Gastroesophageal sphincter (tissue), 4 donors: ENCODE measurements at regions not wholly inside any gene's neighbourhood (a gene's known extent, or its start where the extent isn't known, plus 50 kb on each side); places are given as distances from the start of the nearest gene placed in this dataset.
A peak's percentile ranks its signal among the peaks of the same experiment; 100 is the strongest.

ENCODE experiments used
- ATAC-seq: fragments of 150-250 bp; one replicate; pipeline ENCODE4 v1.9.1; 2016; ENCODE audit warnings: mild to moderate bottlenecking, moderate library complexity
- H3K27ac ChIP-seq, 4 donors: fragments of 200-600 bp; sonication (generic) in 3 of 4; 1 replicate in 3 of 4; 2 replicates in 1 of 4; pipeline ENCODE4 v1.5.1; 2016 to 2019
- H3K27me3 ChIP-seq: fragments of 200-600 bp; sonication (generic); one replicate; pipeline ENCODE4 v1.5.1; 2019
- H3K36me3 ChIP-seq, 2 donors: fragments of 200-600 bp; sonication (generic); one replicate each; pipeline ENCODE4 v1.5.1; 2019; ENCODE audit warnings: control low read depth in 1 of 2
- H3K4me1 ChIP-seq, 3 donors: fragments of 200-600 bp; sonication (generic); 1 replicate in 2 of 3; 2 replicates in 1 of 3; pipeline ENCODE4 v1.5.1; 2016 to 2019; ENCODE audit warnings: control low read depth in 2 of 3
- H3K4me3 ChIP-seq, 2 donors: fragments of 200-600 bp; sonication (generic); one replicate each; pipeline ENCODE4 v1.5.1; 2019; ENCODE audit warnings: mild to moderate bottlenecking in 1 of 2, moderate library complexity in 1 of 2
- H3K9me3 ChIP-seq, 3 donors: fragments of 200-600 bp; sonication (generic); one replicate each; pipeline ENCODE4 v1.5.1; 2017 to 2019; ENCODE audit warnings: control low read depth in 2 of 3
- EP300 ChIP-seq: sonication (generic); formaldehyde crosslinking; IDR thresholded peaks from one replicate; pipeline ENCODE4 v1.6.1; 2017; ENCODE audit warnings: antibody characterized with exemption, mild to moderate bottlenecking
- POLR2A ChIP-seq, 2 donors: fragments of 450-650 bp; IDR thresholded peaks; one replicate each; pipeline ENCODE4 v1.6.1; 2017; ENCODE audit warnings: antibody characterized with exemption in 2 of 2, mild to moderate bottlenecking in 2 of 2, moderate library complexity in 1 of 2
- POLR2AphosphoS5 ChIP-seq: sonication (generic); formaldehyde crosslinking; IDR thresholded peaks from one replicate; pipeline ENCODE4 v1.6.1; 2017; ENCODE audit warnings: antibody characterized with exemption
- WGBS, 2 donors: methylation state at CpG; one replicate each; pipeline ENCODE4 v1.1.5; 2018; ENCODE audit warnings: low coverage in 1 of 2; 5-methylcytosine and 5-hydroxymethylcytosine counted together
- TF ChIP-seq, protein P1 (sequence below), 4 experiments: fragments of 200-600 bp in 2 of 4; fragments of 450-650 bp in 2 of 4; sonication (generic) in 1 of 4; IDR thresholded peaks; one replicate each; pipeline ENCODE4 v1.5.1; 2017 to 2019; ENCODE audit warnings: antibody characterized with exemption in 4 of 4, mild to moderate bottlenecking in 2 of 4, moderate library complexity in 2 of 4

DNA sequence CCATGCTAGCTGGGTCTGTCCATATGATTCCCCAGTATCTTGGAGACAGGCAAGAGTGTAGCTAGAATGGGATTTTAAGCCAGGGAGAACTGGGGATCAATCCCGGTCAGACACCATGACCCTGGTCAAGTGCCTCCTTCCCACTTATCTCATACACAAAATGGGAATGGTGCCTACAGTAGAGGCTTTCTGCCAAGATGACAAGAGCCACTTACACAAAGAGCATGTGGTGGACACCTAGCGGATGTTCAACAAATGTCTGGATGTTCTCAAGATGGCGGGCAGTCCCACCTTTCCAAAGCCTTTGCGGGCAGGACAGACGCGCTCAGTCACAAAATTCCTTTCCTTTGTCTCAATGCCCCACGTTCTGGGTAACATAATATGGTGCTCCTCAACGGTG is 57.3 kb downstream of the MAF start:
- H3K27me3 ChIP-seq = no peaks in the 10 kb centered on the region
- 88 to 100% methylated on average over 1 to 8 of the region's 8 CpGs for WGBS, 2 donors
- no peaks in the 10 kb centered on the region for H3K4me1 ChIP-seq
- H3K36me3 ChIP-seq = no peaks in the 10 kb centered on the region
- TF ChIP-seq POLR2A (IDR thresholded peaks at IDR 0.05) = no peak
- no peak for TF ChIP-seq EP300
- no peak for TF ChIP-seq POLR2AphosphoS5
- TF ChIP-seq, protein P1, sequence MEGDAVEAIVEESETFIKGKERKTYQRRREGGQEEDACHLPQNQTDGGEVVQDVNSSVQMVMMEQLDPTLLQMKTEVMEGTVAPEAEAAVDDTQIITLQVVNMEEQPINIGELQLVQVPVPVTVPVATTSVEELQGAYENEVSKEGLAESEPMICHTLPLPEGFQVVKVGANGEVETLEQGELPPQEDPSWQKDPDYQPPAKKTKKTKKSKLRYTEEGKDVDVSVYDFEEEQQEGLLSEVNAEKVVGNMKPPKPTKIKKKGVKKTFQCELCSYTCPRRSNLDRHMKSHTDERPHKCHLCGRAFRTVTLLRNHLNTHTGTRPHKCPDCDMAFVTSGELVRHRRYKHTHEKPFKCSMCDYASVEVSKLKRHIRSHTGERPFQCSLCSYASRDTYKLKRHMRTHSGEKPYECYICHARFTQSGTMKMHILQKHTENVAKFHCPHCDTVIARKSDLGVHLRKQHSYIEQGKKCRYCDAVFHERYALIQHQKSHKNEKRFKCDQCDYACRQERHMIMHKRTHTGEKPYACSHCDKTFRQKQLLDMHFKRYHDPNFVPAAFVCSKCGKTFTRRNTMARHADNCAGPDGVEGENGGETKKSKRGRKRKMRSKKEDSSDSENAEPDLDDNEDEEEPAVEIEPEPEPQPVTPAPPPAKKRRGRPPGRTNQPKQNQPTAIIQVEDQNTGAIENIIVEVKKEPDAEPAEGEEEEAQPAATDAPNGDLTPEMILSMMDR (IDR thresholded peaks at IDR 0.05) = no peak
- H3K27ac ChIP-seq = no peak overlapping the region
- no peaks in the 10 kb centered on the region for H3K9me3 ChIP-seq
- no peak for ATAC-seq
- H3K4me3 ChIP-seq = no peak overlapping the region

GRCh38 chr16:79542237-79542774 is 58.2 kb downstream of the MAF start:
- 60% methylated on average over 3 of the region's 11 CpGs; no CpG with 5 or more reads in 1 of the 2 donors for WGBS, 2 donors
- Histone ChIP-seq H3K9me3 (no peaks in the 10 kb centered on the region), H3K4me3 (no peak overlapping the region), H3K4me1 (no peaks in the 10 kb centered on the region), H3K27ac (no peak overlapping the region), H3K36me3 (no peaks in the 10 kb centered on the region), H3K27me3 (no peaks in the 10 kb centered on the region)
- TF ChIP-seq POLR2AphosphoS5 (no peak), POLR2A (IDR thresholded peaks at IDR 0.05) (no peak), EP300 (no peak)
- TF ChIP-seq, protein P1 (IDR thresholded peaks at IDR 0.05) = no peak
- ATAC-seq = peak; percentile 83

- Histone ChIP-seq H3K27me3 (no peaks in the 10 kb centered on the region), H3K36me3 (no peaks in the 10 kb centered on the region), H3K27ac (no peak overlapping the region), H3K9me3 (no peaks in the 10 kb centered on the region), H3K4me1 (no peaks in the 10 kb centered on the region), H3K4me3 (no peak overlapping the region)
- WGBS, 2 donors = 91 to 92% methylated on average over 14 to 15 of the region's 15 CpGs
- no peak for TF ChIP-seq POLR2AphosphoS5
- TF ChIP-seq, protein P1 (IDR thresholded peaks at IDR 0.05) = no peak
- TF ChIP-seq POLR2A (IDR thresholded peaks at IDR 0.05) = no peak
- TF ChIP-seq EP300 = no peak
- no peak for ATAC-seq
Observed at GRCh38 chr16:79540825-79541595, 59.5 kb downstream of the MAF start.

DNA sequence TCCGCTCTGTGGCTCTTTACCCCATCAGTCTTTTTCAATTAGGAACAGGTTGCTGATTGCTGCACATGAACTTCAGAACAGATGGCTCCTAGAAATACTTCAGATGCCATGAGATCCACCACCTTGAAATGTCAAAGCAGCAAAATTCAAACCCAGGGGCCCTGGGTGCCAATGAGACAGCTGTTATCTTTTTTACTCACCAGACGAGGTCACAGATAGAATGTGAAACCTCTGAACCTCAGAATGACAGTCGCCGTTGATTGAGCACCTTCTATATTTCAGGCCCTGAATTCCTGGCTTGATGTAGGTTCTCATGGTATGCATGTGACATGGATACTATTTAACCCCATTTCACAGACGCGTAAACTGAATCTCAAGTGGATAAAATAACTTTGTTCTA is 63.0 kb downstream of the MAF start:
- H3K4me1 ChIP-seq = no peaks in the 10 kb centered on the region
- H3K27me3 ChIP-seq = no peaks in the 10 kb centered on the region
- H3K4me3 ChIP-seq = no peak overlapping the region
- 89 to 91% methylated on average over 4 to 6 of the region's 6 CpGs for WGBS, 2 donors
- no peak overlapping the region for H3K27ac ChIP-seq
- TF ChIP-seq POLR2AphosphoS5 (no peak), EP300 (no peak), POLR2A (IDR thresholded peaks at IDR 0.05) (no peak)
- TF ChIP-seq, protein P1 (IDR thresholded peaks at IDR 0.05) = no peak
- no peaks in the 10 kb centered on the region for H3K9me3 ChIP-seq
- no peak for ATAC-seq
- H3K36me3 ChIP-seq = no peaks in the 10 kb centered on the region

GRCh38 chr16:79536958-79537357 is 63.6 kb downstream of the MAF start:
- TF ChIP-seq POLR2A (IDR thresholded peaks at IDR 0.05) = no peak
- TF ChIP-seq, protein P1 (IDR thresholded peaks at IDR 0.05) = no peak
- no peak for TF ChIP-seq POLR2AphosphoS5
- no peak for TF ChIP-seq EP300
- Histone ChIP-seq H3K4me3 (no peak overlapping the region), H3K27me3 (no peaks in the 10 kb centered on the region), H3K9me3 (no peaks in the 10 kb centered on the region), H3K27ac (no peak overlapping the region), H3K4me1 (no peaks in the 10 kb centered on the region), H3K36me3 (no peaks in the 10 kb centered on the region)
- ATAC-seq = no peak
- 79 to 95% methylated on average over 3 to 4 of the region's 4 CpGs for WGBS, 2 donors
